CD8-positive, alpha-beta memory T cell (primary cell): ENCODE measurements at regions not wholly inside any gene's neighbourhood (a gene's known extent, or its start where the extent isn't known, plus 50 kb on each side); places are given as distances from the start of the nearest gene placed in this dataset.

Experiments used
- CTCF ChIA-PET: fragments of 350-600 bp; sonication (Branson Sonifier 250); formaldehyde crosslinking; loops from one replicate; lab custom pipeline; 2021; ENCODE audit warnings: antibody characterized with exemption; lab: Charles Lee
- POLR2A ChIA-PET: fragments of 350-600 bp; sonication (Branson Sonifier 250); formaldehyde crosslinking; loops from one replicate; lab custom pipeline; 2021; ENCODE audit warnings: antibody characterized with exemption; lab: Charles Lee
- DNase-seq, 5 donors: peaks; one replicate each; pipeline versions ENCODE4 v3.0.0 to v3.0.0-alpha.2; 2020 to 2022; ENCODE audit warnings: mixed read lengths in 1 of 5
- H3K27ac ChIP-seq: one replicate; pipeline ENCODE4 v1.7.0; 2013; ENCODE audit warnings: low read depth, mild to moderate bottlenecking, low read length, moderate library complexity
- H3K27me3 ChIP-seq: 2 replicates; pipeline ENCODE4 v1.7.0; 2013; ENCODE audit warnings: low read length, mild to moderate bottlenecking; ENCODE audit not compliant: insufficient read depth, poor library complexity, severe bottlenecking
- H3K36me3 ChIP-seq: 2 replicates; pipeline ENCODE4 v1.7.0; 2013; ENCODE audit warnings: mild to moderate bottlenecking, low read length, moderate library complexity; ENCODE audit not compliant: insufficient read depth
- H3K4me1 ChIP-seq: 2 replicates; pipeline ENCODE4 v1.7.0; 2013; ENCODE audit warnings: mild to moderate bottlenecking, low read length, moderate library complexity; ENCODE audit not compliant: insufficient read depth
- H3K4me3 ChIP-seq: 2 replicates; pipeline ENCODE4 v1.7.0; 2013; ENCODE audit warnings: mild to moderate bottlenecking, low read length
- H3K9me3 ChIP-seq: 2 replicates; pipeline ENCODE4 v1.7.0; 2013; ENCODE audit warnings: mild to moderate bottlenecking, low read length
- H3K27ac Mint-ChIP-seq, 8 donors: one replicate each; pipeline ENCODE4 v1.8.0; 2020 to 2021; ENCODE audit warnings: mixed read lengths in 8 of 8, mild to moderate bottlenecking in 6 of 8, inconsistent platforms in 3 of 8, moderate library complexity in 3 of 8
- H3K27me3 Mint-ChIP-seq, 2 donors: one replicate each; pipeline ENCODE4 v1.8.0; 2020 to 2021; ENCODE audit warnings: mixed read lengths in 2 of 2, mild to moderate bottlenecking in 1 of 2, moderate library complexity in 1 of 2
- H3K36me3 Mint-ChIP-seq, 3 donors: one replicate each; pipeline ENCODE4 v1.8.0; 2020 to 2021; ENCODE audit warnings: mixed read lengths in 3 of 3, inconsistent platforms in 1 of 3, mild to moderate bottlenecking in 1 of 3
- H3K4me1 Mint-ChIP-seq, 3 donors: one replicate each; pipeline ENCODE4 v1.8.0; 2020 to 2021; ENCODE audit warnings: mixed read lengths in 3 of 3, inconsistent platforms in 1 of 3, mild to moderate bottlenecking in 1 of 3
- H3K4me3 Mint-ChIP-seq, 7 donors: one replicate each; pipeline ENCODE4 v1.8.0; 2020 to 2021; ENCODE audit warnings: mixed read lengths in 7 of 7, mild to moderate bottlenecking in 6 of 7, moderate library complexity in 4 of 7, inconsistent platforms in 2 of 7
- H3K9me3 Mint-ChIP-seq, 5 donors: one replicate each; pipeline ENCODE4 v1.8.0; 2020 to 2022; ENCODE audit warnings: mixed read lengths in 5 of 5, mild to moderate bottlenecking in 3 of 5, moderate library complexity in 2 of 5, inconsistent platforms in 1 of 5

DNA sequence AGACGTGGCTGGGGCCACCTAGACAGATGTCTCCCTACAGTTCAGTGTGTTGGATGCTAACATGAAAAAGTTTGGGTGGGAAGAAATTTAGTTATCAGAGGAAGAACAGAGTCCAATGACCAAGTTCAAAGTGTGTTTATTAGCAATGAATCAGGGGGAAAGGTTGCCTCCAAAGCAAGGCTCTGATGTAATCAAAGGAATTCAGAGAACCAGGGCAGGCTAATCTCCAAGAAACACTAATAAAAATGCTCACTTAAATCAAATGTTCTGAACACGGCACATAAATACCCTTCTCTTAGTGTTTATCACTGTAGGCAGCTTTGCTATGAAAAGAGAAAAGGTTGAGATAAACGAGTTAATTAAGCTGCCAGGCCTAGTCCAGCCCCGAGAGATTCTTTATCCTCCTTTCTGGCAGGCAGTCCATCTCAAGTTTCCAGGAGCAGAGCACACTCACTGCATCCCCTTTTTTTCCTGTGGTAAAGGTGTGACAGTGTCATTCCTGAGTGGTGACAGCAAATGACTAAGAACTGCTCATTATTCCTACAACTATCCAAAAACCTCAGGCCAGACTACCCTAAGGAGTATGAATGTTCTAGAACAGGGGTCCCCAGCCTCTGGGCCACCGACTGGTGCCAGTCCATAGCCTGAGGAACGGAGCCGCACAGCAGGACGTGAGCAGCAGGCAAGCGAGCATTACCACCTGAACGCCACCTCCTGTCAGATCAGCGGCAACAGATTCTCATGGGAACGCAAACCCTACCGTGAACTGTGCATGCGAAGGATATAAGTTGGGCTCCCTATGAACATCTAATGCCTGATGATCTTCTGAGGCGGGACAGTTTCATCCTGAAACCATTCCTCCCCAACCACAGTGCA is 66.9 kb upstream of the FHIP2A start:
- no peaks in the 10 kb centered on the region for H3K36me3 Mint-ChIP-seq
- CTCF ChIA-PET: no interaction called here
- no peak for DNase-seq
- H3K4me1 Mint-ChIP-seq: no peaks in the 10 kb centered on the region
- H3K9me3 Mint-ChIP-seq: no peaks in the 10 kb centered on the region
- POLR2A ChIA-PET: no interaction called here
- Histone ChIP-seq H3K27me3 (no peaks in the 10 kb centered on the region), H3K4me1 (no peaks in the 10 kb centered on the region), H3K36me3 (no peaks in the 10 kb centered on the region), H3K27ac (no peak overlapping the region), H3K9me3 (no peaks in the 10 kb centered on the region), H3K4me3 (no peak overlapping the region)
- no peak overlapping the region for H3K4me3 Mint-ChIP-seq
- no peak overlapping the region for H3K27ac Mint-ChIP-seq
- H3K27me3 Mint-ChIP-seq: peaks cover 4 to 6% of the 10 kb centered on the region in 2 donors

DNA sequence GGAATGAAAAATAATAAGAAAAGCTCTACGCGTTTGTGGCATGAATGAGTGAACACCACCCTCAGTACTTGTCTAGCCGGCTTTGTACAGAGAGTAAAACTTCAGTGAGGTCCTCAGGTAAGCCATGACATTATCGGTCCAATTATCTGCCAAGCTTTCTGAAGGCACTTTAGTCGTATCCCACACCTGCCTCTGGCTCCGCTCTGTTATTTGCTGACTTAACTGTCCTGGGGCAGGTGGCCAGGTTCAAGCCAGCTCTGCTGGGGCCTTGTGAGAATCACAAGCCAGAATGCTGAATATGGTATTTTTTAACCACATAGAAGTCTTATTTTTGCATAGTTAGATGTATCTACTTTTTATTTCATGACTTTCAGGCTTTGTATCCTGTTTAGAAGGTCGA is 66.0 kb upstream of the FHIP2A start:
- H3K36me3 ChIP-seq: no peaks in the 10 kb centered on the region
- no peaks in the 10 kb centered on the region for H3K36me3 Mint-ChIP-seq
- H3K27me3 Mint-ChIP-seq: peaks cover 4 to 6% of the 10 kb centered on the region in 2 donors
- no peak overlapping the region for H3K4me3 ChIP-seq
- no peak overlapping the region for H3K27ac ChIP-seq
- ChIA-PET POLR2A (no interaction called here), CTCF (no interaction called here)
- no peaks in the 10 kb centered on the region for H3K9me3 Mint-ChIP-seq
- no peaks in the 10 kb centered on the region for H3K9me3 ChIP-seq
- H3K4me1 Mint-ChIP-seq: no peaks in the 10 kb centered on the region
- H3K4me1 ChIP-seq: no peaks in the 10 kb centered on the region
- no peaks in the 10 kb centered on the region for H3K27me3 ChIP-seq
- no peak overlapping the region for H3K27ac Mint-ChIP-seq
- DNase-seq: no peak
- H3K4me3 Mint-ChIP-seq: no peak overlapping the region

GRCh38 chr10:114758331-114758730 is 63.2 kb upstream of the FHIP2A start:
- no peaks in the 10 kb centered on the region for H3K4me1 ChIP-seq
- peaks cover 5 to 11% of the 10 kb centered on the region in 2 donors for H3K27me3 Mint-ChIP-seq
- no peak for DNase-seq
- no peak overlapping the region for H3K27ac Mint-ChIP-seq
- CTCF ChIA-PET: no interaction called here
- H3K4me3 Mint-ChIP-seq: no peak overlapping the region
- H3K4me3 ChIP-seq: no peak overlapping the region
- H3K36me3 ChIP-seq: no peaks in the 10 kb centered on the region
- H3K36me3 Mint-ChIP-seq: no peaks in the 10 kb centered on the region
- no peaks in the 10 kb centered on the region for H3K9me3 ChIP-seq
- no peaks in the 10 kb centered on the region for H3K4me1 Mint-ChIP-seq
- H3K27ac ChIP-seq: no peak overlapping the region
- no peaks in the 10 kb centered on the region for H3K9me3 Mint-ChIP-seq
- no peaks in the 10 kb centered on the region for H3K27me3 ChIP-seq
- POLR2A ChIA-PET: no interaction called here

- no peak overlapping the region for H3K27ac ChIP-seq
- no peak for DNase-seq
- peaks cover 4% of the 10 kb centered on the region for H3K27me3 ChIP-seq
- Mint-ChIP-seq H3K27ac (no peak overlapping the region), H3K27me3 (peaks cover 19 to 27% of the 10 kb centered on the region in 2 donors), H3K4me3 (no peak overlapping the region), H3K9me3 (no peaks in the 10 kb centered on the region), H3K4me1 (no peaks in the 10 kb centered on the region), H3K36me3 (no peaks in the 10 kb centered on the region)
- H3K4me3 ChIP-seq: no peak overlapping the region
- CTCF ChIA-PET: interaction anchor here (1.5 kb wide), 1 partner anchor 458 kb away, joined by 3 read pairs; no protein-coding TSS in a partner anchor
- H3K36me3 ChIP-seq: no peaks in the 10 kb centered on the region
- peaks cover 2% of the 10 kb centered on the region for H3K4me1 ChIP-seq
- POLR2A ChIA-PET: no interaction called here
- H3K9me3 ChIP-seq: no peaks in the 10 kb centered on the region
Observed at GRCh38 chr10:114761205-114762193, 60.1 kb upstream of the FHIP2A start.

- no peak overlapping the region for H3K4me3 ChIP-seq
- peaks cover 13% of the 10 kb centered on the region for H3K27me3 ChIP-seq
- Mint-ChIP-seq H3K36me3 (no peaks in the 10 kb centered on the region), H3K4me3 (no peak overlapping the region), H3K9me3 (no peaks in the 10 kb centered on the region), H3K27me3 (peaks cover 22 to 30% of the 10 kb centered on the region in 2 donors), H3K27ac (no peak overlapping the region), H3K4me1 (peaks cover 6 to 11% (median 8%) of the 10 kb centered on the region in 3 donors)
- no peak overlapping the region for H3K27ac ChIP-seq
- CTCF ChIA-PET: no interaction called here
- H3K9me3 ChIP-seq: no peaks in the 10 kb centered on the region
- POLR2A ChIA-PET: no interaction called here
- no peaks in the 10 kb centered on the region for H3K36me3 ChIP-seq
- DNase-seq: no peak
- peaks cover 14% of the 10 kb centered on the region for H3K4me1 ChIP-seq
Observed at GRCh38 chr10:114762811-114763210, 58.8 kb upstream of the FHIP2A start.

DNA sequence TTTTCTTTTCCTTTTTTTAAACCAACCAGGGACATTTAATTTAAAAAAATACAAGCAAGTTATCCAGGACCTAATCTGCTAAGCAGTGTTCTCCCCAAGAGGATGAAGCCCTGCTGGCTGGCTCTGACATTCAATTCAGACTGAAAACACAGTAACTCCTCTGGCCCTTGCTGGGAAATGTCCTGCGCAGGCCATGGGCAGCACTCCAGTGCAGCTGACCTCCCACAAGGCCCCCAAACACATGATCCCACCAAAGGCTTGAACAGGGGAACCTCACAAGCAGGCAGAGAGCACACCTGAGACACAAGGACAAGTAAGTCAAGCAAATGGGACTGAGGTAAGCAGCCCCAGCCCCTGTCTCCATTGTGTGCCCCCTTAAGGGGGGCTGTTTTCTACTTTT is 56.9 kb upstream of the FHIP2A start:
- CTCF ChIA-PET: interaction anchor here (1.2 kb wide), 1 partner anchor 56 kb away, joined by 3 read pairs; no protein-coding TSS in a partner anchor
- Histone ChIP-seq H3K4me3 (no peak overlapping the region), H3K36me3 (no peaks in the 10 kb centered on the region), H3K27ac (no peak overlapping the region), H3K27me3 (peaks cover 13% of the 10 kb centered on the region), H3K4me1 (peaks cover 14% of the 10 kb centered on the region), H3K9me3 (no peaks in the 10 kb centered on the region)
- POLR2A ChIA-PET: interaction anchor here (0.6 kb wide), 1 partner anchor 31 kb away, joined by 4 read pairs; no protein-coding TSS in a partner anchor
- H3K9me3 Mint-ChIP-seq: no peaks in the 10 kb centered on the region
- peaks cover 23 to 30% of the 10 kb centered on the region in 2 donors for H3K27me3 Mint-ChIP-seq
- no peak overlapping the region for H3K27ac Mint-ChIP-seq
- peaks cover 11 to 19% (median 12%) of the 10 kb centered on the region in 3 donors for H3K4me1 Mint-ChIP-seq
- no peaks in the 10 kb centered on the region for H3K36me3 Mint-ChIP-seq
- DNase-seq: no peak
- no peak overlapping the region for H3K4me3 Mint-ChIP-seq

- Histone ChIP-seq H3K27me3 (peaks cover 13% of the 10 kb centered on the region), H3K27ac (no peak overlapping the region), H3K36me3 (no peaks in the 10 kb centered on the region), H3K4me3 (no peak overlapping the region), H3K9me3 (no peaks in the 10 kb centered on the region), H3K4me1 (peaks cover 14% of the 10 kb centered on the region)
- Mint-ChIP-seq H3K27me3 (peaks cover 24 to 29% of the 10 kb centered on the region in 2 donors), H3K4me3 (peak overlapping the region in 6 of 7 donors; percentile 10 to 74 (median 60)), H3K9me3 (no peaks in the 10 kb centered on the region), H3K4me1 (peaks cover 18 to 26% (median 20%) of the 10 kb centered on the region in 3 donors), H3K36me3 (no peaks in the 10 kb centered on the region), H3K27ac (no peak overlapping the region)
- POLR2A ChIA-PET: no interaction called here
- CTCF ChIA-PET: no interaction called here
- DNase-seq: no peak
Observed at GRCh38 chr10:114766470-114766869, 55.1 kb upstream of the FHIP2A start.
